ENCODE measurements at regions not wholly inside any gene's neighbourhood (a gene's known extent, or its start where the extent isn't known, plus 50 kb on each side); places are given as distances from the start of the nearest gene placed in this dataset.

DNA sequence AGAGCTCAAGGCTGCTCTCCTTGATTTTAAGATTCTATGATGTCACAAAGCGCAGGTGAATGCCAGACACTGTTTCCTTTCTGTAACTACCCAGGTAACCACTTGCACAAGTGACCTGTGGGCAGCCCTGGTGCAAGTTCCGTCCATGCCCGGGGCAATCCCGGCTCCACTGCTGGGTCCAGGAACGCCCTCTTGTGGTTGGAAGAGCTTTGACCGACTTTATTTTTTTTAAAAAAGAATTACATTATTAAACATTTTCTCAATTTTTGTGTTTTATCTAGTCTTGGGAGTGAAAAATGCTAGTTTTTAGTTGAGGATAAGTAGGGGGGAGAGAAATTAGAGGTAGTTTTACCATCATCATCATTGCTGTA, 695.2 kb downstream of the QKI start:
- H3K4me3 Mint-ChIP-seq, result no peak overlapping the region
- no peaks in the 10 kb centered on the region for H3K4me1 Mint-ChIP-seq
- peaks cover 19% of the 10 kb centered on the region for H3K27me3 Mint-ChIP-seq
- no peaks in the 10 kb centered on the region for H3K36me3 Mint-ChIP-seq
- no peak overlapping the region for H3K27ac Mint-ChIP-seq
- peaks cover 4% of the 10 kb centered on the region for H3K9me3 Mint-ChIP-seq

DNA sequence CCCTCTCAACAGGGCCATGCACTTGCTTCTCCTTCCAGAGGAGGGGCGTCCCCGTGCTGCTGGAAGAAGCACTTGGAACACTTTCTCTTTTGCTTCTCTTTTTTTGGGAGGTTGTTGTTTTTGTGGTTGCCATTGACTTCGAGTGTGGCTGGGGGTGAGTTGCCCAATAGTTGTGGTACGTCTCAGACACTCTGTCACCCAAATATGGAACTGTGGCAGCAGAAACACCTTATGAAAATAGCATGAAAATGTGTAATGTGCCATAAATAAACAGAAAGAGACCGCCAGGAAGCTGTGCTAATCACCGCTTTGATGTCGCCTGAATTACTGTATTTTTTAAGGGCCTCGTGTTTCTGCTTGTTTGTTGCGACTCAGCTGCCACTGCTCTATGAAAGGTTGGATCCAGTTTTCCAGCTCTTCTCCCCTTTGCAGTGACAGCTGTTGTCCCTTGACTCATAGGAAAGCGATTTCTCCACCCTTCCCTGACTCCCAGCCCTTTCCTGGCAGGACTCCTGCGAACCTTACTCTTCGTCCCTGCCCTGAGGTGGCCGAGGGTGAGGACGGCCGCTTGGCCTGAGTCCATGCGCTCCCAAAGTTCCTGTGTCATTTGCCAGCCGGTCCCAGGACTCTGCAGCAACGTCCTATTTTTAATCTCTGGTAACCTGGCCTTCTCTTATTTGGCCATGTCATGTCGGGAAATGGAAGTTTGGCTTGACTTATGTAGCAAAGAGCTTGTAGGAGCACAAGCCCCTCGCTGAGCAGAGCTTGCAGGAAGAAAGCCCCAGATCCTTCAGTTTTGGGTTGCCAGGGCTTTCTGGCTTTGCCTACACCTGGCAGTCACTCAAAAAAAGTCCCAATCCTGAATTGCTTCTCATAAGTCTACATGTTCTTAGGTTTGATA, 694.6 kb downstream of the QKI start:
- Mint-ChIP-seq H3K27ac (no peak overlapping the region), H3K9me3 (peaks cover 4% of the 10 kb centered on the region), H3K36me3 (no peaks in the 10 kb centered on the region), H3K4me3 (no peak overlapping the region), H3K4me1 (no peaks in the 10 kb centered on the region), H3K27me3 (peaks cover 16% of the 10 kb centered on the region)

DNA sequence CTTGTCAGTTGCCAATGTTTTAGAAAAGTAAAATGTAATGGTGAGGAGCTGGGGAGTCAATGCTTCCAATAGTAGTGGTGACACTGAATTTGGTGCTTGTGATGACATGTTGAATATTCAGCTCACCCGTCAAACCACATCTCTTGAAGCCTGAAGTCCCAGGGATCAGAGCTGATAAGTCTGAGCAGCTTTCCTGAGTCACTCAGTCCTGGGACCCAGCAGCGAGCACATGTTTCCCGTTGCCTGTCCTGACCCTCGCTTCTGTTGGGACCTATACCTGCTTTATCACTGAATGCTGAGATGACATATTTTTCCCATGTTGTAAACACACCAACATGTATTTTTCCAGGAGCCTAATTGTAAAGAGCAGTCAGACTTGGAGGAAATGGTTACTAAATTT, 693.6 kb downstream of the QKI start:
- Mint-ChIP-seq H3K27ac (no peak overlapping the region), H3K36me3 (no peaks in the 10 kb centered on the region), H3K9me3 (peaks cover 2% of the 10 kb centered on the region), H3K4me1 (no peaks in the 10 kb centered on the region), H3K4me3 (no peak overlapping the region), H3K27me3 (peaks cover 15% of the 10 kb centered on the region)

DNA sequence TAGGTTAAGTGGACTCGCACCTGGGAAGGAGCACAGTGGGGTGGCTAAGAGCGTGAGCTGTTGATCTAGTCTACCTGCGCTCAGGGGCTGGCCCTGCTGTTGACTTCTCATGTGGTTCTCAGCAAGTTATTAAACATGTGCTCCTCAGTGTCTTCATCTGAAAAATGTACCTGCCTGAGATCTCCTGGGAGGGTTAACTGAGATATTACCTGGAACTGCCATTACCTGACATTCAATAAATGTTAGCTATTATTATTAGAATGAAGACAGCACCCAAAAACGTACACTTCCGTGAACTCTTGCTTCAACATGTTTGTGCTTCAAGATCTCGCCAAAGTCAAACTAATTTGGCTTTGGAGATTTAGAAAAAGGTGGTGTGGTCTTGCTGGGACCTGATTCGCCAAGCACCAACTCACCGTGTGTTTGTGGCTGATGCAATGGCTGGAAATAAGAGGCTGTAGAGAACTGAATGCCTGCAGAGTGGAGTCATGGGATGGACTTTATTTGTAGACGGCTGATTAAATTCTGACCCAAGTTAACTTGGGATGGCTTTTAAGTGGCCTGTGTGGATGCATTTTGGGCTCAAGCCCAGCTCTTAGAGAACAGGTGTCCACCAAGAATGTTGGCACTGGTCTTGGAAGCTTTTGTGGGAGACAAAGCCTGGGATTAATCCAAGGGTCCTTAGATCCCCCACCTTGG, 692.9 kb downstream of the QKI start:
- Mint-ChIP-seq H3K4me3 (no peak overlapping the region), H3K36me3 (no peaks in the 10 kb centered on the region), H3K9me3 (no peaks in the 10 kb centered on the region), H3K27ac (no peak overlapping the region), H3K27me3 (peaks cover 14% of the 10 kb centered on the region), H3K4me1 (no peaks in the 10 kb centered on the region)

DNA sequence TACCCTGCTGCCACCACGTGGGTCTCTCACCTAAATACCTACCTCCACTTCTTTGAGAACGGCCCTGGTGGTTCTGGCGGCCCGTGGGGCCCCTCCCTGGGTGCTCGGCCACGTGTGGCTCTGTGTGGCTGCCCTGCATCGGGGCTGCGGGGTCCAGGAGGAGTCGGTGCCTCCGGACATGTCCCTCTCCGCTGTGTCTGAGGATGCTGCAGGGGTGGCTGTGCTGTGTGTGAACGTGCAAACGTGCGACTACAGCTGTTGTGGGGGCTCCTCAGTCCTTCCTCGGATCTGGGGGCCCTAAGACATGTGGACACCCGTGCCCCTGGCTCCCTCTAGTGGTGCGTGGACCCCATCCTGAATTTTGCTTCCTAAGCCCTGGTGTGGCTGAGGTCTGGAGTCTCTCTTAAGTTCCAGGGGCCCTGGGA, 691.8 kb downstream of the QKI start:
- Mint-ChIP-seq H3K27me3 (peaks cover 20% of the 10 kb centered on the region), H3K4me1 (no peaks in the 10 kb centered on the region), H3K36me3 (no peaks in the 10 kb centered on the region), H3K27ac (no peak overlapping the region), H3K9me3 (no peaks in the 10 kb centered on the region), H3K4me3 (no peak overlapping the region)

DNA sequence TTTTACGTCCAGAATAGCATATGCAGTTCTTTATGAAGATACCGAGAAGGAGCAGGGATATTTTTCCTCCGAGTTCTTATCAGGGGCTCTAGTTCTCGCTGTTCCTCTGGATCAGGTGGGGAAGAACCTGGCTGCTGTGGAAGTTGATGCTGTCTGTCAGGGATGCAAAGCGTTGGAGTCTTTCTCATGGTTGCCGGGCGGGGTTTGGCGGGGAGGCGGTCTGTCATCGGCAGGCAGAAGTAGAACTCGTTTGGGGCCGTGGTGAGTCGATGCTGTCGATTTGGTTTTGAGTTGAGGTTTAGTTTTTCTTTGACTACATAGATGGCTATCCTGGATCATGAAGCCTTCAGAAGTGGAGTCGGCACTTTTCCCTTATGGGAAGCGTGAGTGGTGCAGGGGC, 691.2 kb downstream of the QKI start:
- H3K9me3 Mint-ChIP-seq, result no peaks in the 10 kb centered on the region
- H3K4me3 Mint-ChIP-seq, result no peak overlapping the region
- H3K36me3 Mint-ChIP-seq, result no peaks in the 10 kb centered on the region
- H3K4me1 Mint-ChIP-seq, result no peaks in the 10 kb centered on the region
- H3K27me3 Mint-ChIP-seq, result peaks cover 19% of the 10 kb centered on the region
- no peak overlapping the region for H3K27ac Mint-ChIP-seq

DNA sequence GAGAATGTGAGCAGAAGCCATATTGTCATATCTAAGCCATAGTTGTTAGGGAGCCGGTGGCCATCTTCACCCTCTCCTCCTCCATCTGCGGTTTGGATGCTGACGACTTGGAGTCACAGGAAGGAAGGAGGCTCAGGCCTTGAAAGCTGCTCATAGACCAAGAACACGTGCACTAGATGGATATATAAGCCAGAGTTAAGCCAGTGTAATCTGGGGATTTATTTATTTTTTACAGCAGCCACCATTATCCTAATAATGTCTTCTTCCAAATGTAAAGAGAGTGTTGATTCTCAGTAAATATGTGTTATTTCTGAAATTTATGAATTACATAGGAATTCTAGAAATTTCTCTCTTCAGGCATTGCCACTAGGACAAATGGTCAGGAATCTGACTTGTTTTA, 689.9 kb downstream of the QKI start:
- H3K4me3 Mint-ChIP-seq, result no peak overlapping the region
- H3K9me3 Mint-ChIP-seq, result no peaks in the 10 kb centered on the region
- H3K36me3 Mint-ChIP-seq, result no peaks in the 10 kb centered on the region
- H3K4me1 Mint-ChIP-seq, result no peaks in the 10 kb centered on the region
- H3K27me3 Mint-ChIP-seq, result peaks cover 12% of the 10 kb centered on the region
- no peak overlapping the region for H3K27ac Mint-ChIP-seq

DNA sequence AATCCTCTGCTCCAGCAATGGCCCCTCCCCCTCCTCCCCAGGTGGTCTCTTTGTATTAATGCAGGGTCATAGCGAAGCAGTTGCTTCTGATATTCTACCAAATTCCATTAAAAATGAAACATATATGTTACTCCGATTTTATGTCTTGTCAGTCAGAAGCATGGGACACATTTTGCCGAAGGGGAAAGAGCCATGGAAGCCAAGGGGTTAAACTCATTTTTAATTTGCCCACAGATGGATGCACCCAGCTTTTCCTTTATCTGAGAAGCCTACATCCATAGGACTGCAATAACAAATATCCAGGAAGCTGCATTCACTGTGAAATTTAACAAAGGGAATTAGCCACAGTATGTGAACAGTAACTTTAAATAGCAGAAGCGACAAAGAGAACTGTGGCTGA, 688.2 kb downstream of the QKI start:
- no peaks in the 10 kb centered on the region for H3K4me1 Mint-ChIP-seq
- H3K27ac Mint-ChIP-seq, result no peak overlapping the region
- no peak overlapping the region for H3K4me3 Mint-ChIP-seq
- H3K9me3 Mint-ChIP-seq, result no peaks in the 10 kb centered on the region
- H3K27me3 Mint-ChIP-seq, result peaks cover 12% of the 10 kb centered on the region
- H3K36me3 Mint-ChIP-seq, result no peaks in the 10 kb centered on the region

DNA sequence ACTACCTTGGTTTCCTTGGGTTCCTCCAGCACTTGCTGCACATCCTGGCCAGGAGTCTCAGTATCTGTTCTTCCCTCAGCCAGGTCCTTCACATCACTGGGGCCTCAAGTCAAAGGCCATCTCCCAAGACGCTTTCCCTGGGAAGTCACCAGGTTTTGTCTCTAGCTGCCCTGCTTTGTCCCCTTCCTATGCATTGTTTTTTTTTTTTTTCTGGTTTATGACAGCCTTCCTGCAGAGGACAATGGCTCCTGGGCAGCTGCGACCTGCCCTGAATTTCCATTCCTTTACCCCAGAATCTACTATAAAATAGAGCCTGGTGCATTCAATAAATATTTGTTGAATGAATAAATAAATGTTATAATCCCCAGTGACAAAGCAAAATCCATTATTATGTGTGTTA, 687.3 kb downstream of the QKI start:
- Mint-ChIP-seq H3K4me3 (no peak overlapping the region), H3K9me3 (no peaks in the 10 kb centered on the region), H3K27ac (no peak overlapping the region), H3K4me1 (no peaks in the 10 kb centered on the region), H3K27me3 (peaks cover 8% of the 10 kb centered on the region), H3K36me3 (no peaks in the 10 kb centered on the region)

DNA sequence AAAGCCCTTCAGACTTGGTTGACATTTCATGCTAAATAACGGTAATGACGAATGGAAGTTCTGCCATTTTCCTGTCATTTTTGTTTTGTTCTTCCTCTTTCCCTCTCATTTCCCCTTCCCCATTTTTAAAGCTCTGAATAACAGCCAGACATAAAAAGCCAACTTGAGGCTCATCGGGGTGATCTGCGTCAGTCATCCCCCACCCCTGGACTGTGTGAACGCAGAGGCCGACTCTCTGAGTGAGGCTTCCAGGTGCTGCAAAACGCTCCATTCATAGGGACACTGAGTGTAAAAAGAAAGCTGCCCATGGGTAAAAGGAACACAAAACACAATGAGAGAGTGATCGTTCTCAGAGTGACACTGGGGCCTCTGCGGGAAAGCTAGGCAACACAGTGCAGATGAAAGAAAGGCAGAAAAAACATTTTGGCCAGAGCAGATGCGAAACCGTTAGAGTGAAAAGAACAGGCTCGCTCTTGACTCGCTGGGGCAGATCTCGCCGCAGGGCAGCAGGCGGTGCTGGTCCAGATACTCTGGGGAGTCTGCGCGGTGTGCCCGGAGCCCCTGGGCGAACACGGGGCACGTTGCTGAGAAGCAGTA, 684.8 kb downstream of the QKI start:
- Mint-ChIP-seq H3K27me3 (peaks cover 8% of the 10 kb centered on the region), H3K27ac (no peak overlapping the region), H3K9me3 (no peaks in the 10 kb centered on the region)

DNA sequence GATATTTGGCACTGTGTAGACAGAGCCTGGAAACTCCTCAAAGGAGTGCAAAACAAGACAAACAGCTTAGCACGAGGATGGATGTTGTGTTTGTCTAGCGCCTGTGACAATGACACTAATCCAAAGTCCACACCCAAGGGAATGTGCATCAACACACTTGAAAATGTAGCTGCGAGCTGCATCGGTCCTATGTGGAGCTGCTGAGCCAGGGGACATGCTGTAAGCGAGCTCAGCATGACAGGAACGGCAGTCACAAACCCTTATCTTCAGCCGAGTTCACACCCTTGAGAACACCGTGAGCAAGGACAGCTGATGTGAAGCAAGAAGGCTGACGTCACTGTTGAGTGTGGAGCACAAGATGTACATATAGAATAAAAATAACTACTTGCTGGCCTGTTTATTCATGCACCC, 684.3 kb downstream of the QKI start:
- no peaks in the 10 kb centered on the region for H3K4me1 Mint-ChIP-seq
- H3K27me3 Mint-ChIP-seq, result peaks cover 8% of the 10 kb centered on the region
- H3K36me3 Mint-ChIP-seq, result no peaks in the 10 kb centered on the region
- H3K27ac Mint-ChIP-seq, result no peak overlapping the region
- H3K9me3 Mint-ChIP-seq, result no peaks in the 10 kb centered on the region
- H3K4me3 Mint-ChIP-seq, result no peak overlapping the region

More for the DNA sequence above, 684.8 kb downstream of the QKI start:
- Mint-ChIP-seq H3K4me1 (no peaks in the 10 kb centered on the region), H3K36me3 (no peaks in the 10 kb centered on the region), H3K4me3 (no peak overlapping the region)

DNA sequence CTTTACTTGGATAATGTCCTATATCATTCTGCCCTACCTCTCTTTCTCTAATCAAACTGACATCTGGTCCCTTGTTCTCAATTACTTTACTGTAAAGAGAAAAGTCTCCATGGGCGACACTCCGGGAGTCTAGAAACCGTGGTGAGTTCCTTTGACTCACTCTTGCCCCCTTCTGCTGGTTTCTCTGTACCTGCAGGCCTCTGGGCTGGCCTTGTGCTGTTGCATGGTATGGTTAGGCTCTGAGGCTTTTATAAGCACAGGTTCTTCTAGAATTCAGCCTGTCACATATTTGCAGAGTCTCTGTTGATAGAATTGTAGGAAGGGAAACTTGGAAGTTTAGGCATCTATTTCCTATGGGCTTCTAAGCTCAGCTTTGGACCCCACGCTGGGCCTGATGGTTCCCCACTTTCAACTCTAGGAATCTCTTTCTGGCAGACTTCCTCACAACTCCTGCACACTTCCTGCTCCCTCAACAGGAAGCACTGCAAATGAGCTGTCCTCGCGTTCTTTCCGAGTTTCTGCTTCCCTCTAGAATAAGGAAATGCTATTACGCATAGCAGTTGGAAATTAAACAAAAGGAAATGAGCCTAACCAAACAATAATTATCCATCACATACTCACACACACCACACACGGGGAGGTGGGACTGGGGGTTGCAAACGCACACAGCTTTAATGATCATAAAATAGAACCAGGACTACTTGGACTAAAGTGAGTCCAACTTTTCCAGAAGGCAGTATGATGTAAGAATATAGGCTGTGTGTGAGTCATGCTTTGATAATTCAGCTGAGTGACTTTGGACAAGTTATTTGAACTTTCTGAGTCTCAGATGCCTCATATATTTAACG, 683.3 kb downstream of the QKI start:
- no peaks in the 10 kb centered on the region for H3K36me3 Mint-ChIP-seq
- peaks cover 8% of the 10 kb centered on the region for H3K27me3 Mint-ChIP-seq
- H3K27ac Mint-ChIP-seq, result no peak overlapping the region
- H3K4me1 Mint-ChIP-seq, result no peaks in the 10 kb centered on the region
- H3K9me3 Mint-ChIP-seq, result no peaks in the 10 kb centered on the region
- no peak overlapping the region for H3K4me3 Mint-ChIP-seq

DNA sequence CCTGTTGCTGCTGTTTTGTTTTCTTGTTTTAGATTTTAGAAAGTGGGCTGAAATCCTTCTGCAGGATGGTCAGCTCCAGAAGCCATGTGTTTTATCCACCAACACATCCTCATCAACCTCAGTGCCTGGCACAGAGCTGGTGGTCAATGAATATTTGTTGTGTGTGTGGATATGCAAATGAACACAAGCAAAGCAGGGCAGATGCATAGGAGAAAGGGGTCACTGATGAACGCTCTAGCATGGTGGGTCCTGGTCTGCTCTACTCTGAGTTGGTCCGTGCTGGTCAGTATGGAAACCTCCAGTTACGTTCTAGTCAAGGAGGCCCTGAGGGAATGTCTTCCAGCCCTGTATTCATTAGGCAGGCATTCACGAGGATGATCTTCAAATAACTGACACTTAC, 682.5 kb downstream of the QKI start:
- no peaks in the 10 kb centered on the region for H3K36me3 Mint-ChIP-seq
- no peak overlapping the region for H3K27ac Mint-ChIP-seq
- no peak overlapping the region for H3K4me3 Mint-ChIP-seq
- H3K4me1 Mint-ChIP-seq, result no peaks in the 10 kb centered on the region
- peaks cover 5% of the 10 kb centered on the region for H3K27me3 Mint-ChIP-seq
- no peaks in the 10 kb centered on the region for H3K9me3 Mint-ChIP-seq

DNA sequence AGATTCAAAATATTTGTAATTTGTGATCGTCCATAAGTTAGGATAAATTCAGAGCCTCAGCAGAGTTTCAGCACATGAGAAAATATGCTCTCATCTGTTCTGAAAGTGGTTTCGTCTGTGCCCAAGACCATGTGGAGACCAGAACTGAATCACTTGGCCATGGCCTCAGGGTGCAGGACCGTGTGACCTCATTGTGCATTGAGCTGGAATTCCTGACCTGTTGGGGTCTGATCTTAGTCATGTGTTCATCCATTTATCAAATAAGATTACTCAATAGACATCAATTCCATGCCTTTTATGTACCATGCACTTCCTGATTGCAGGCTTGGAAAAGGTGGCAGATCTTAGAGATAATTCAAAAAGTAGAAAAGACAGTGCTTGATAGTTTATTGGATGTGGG, 680.5 kb downstream of the QKI start:
- H3K4me3 Mint-ChIP-seq, result no peak overlapping the region
- H3K9me3 Mint-ChIP-seq, result no peaks in the 10 kb centered on the region
- no peaks in the 10 kb centered on the region for H3K36me3 Mint-ChIP-seq
- H3K27me3 Mint-ChIP-seq, result peaks cover 2% of the 10 kb centered on the region
- H3K27ac Mint-ChIP-seq, result no peak overlapping the region
- no peaks in the 10 kb centered on the region for H3K4me1 Mint-ChIP-seq

DNA sequence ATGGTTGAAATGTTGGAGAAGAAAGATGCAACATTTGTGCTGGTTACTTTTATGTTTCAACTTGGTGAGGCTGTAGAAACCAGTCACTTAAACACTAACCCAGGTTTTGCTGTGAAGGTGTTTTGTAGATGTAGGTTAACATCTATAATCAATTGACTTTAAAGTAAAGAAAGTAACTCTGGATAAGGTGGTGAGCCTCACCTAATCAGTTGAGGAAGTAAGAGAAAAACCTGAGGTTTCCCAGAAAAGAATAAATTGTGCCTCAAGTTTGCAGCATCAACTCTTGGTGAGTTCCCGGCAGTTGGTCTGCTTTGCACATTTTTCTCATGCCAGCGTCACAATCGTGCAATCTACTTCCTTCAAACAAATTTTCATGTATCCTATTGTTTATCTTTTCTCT, 673.4 kb downstream of the QKI start:
- H3K4me1 Mint-ChIP-seq, result peaks cover 4% of the 10 kb centered on the region
- no peak overlapping the region for H3K27ac Mint-ChIP-seq
- peaks cover 4% of the 10 kb centered on the region for H3K27me3 Mint-ChIP-seq
- H3K4me3 Mint-ChIP-seq, result no peak overlapping the region
- no peaks in the 10 kb centered on the region for H3K9me3 Mint-ChIP-seq
- no peaks in the 10 kb centered on the region for H3K36me3 Mint-ChIP-seq
